Prostate gland (tissue), 2 donors: ENCODE measurements at regions not wholly inside any gene's neighbourhood (a gene's known extent, or its start where the extent isn't known, plus 50 kb on each side); places are given as distances from the start of the nearest gene placed in this dataset.

ENCODE experiments used
- POLR2AphosphoS5 ChIP-seq: sonication (generic); formaldehyde crosslinking; IDR thresholded peaks from one replicate; pipeline ENCODE4 v1.6.1; 2017; ENCODE audit warnings: antibody characterized with exemption
- TF ChIP-seq, protein P1 (sequence below), 4 experiments: fragments of 200-600 bp in 2 of 4; fragments of 450-650 bp in 2 of 4; sonication (generic) in 2 of 4; IDR thresholded peaks; 1 replicate in 3 of 4; 2 replicates in 1 of 4; pipeline ENCODE4 v1.5.1; 2016 to 2019; ENCODE audit warnings: antibody characterized with exemption in 4 of 4, mild to moderate bottlenecking in 2 of 4, moderate library complexity in 2 of 4

DNA sequence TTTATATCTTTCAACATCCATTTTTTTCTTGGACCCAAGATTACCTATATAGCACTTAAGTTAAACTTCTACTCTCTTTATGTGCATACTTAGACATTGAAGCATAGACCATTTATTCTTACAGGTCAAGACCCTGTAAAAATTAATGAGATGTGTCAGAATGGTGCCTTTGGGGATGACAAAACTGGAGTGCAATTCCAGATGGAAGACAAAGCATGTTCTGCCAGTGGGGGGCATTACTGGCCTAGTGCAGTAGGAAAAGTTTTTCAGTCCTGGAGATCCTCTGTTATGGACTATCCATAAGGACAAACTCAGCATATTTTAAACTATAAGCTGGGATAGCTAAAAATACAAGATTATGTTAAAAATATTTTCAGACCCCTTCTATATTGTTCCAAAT is 57.8 kb upstream of the MMADHC start:
- no peak for TF ChIP-seq POLR2AphosphoS5
- TF ChIP-seq, protein P1, sequence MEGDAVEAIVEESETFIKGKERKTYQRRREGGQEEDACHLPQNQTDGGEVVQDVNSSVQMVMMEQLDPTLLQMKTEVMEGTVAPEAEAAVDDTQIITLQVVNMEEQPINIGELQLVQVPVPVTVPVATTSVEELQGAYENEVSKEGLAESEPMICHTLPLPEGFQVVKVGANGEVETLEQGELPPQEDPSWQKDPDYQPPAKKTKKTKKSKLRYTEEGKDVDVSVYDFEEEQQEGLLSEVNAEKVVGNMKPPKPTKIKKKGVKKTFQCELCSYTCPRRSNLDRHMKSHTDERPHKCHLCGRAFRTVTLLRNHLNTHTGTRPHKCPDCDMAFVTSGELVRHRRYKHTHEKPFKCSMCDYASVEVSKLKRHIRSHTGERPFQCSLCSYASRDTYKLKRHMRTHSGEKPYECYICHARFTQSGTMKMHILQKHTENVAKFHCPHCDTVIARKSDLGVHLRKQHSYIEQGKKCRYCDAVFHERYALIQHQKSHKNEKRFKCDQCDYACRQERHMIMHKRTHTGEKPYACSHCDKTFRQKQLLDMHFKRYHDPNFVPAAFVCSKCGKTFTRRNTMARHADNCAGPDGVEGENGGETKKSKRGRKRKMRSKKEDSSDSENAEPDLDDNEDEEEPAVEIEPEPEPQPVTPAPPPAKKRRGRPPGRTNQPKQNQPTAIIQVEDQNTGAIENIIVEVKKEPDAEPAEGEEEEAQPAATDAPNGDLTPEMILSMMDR (IDR thresholded peaks at IDR 0.05) = no peak
